NOMO-1 treated with dmso at 0.1 percent for 144 hours (cell line): ENCODE measurements at regions not wholly inside any gene's neighbourhood (a gene's known extent, or its start where the extent isn't known, plus 50 kb on each side); places are given as distances from the start of the nearest gene placed in this dataset.
"Not testable (repeated sequence)": the region's sequence is repeated elsewhere in the genome, so short reads cannot be mapped to it uniquely, and the experiment has no call there.

Experiments used
- DNase-seq: peaks from one replicate; lab custom pipeline; 2025; ENCODE audit not compliant: unreplicated experiment; lab: John Stamatoyannopoulos, UW

DNA sequence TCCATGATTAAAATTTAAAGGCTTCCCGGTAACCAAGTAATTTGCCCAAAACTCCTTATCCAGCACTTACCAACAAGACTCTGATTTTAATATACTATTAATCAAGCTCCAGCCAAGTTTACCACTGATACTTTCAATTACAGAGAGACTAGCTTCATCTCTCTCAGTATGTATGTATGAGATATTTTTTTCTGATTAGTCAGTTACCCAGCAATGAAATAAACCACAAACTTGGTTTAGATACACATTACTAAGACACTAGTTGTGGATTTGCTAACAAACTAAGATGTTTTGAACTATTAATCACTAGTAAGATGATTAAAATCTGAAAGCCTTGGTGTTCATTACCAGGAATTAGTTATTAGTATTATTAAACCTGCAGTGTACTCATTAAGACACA lies 1272.2 kb upstream of the ACVR2A start:
- no peak for DNase-seq

GRCh38 chr2:146561996-146562395 lies 1282.8 kb upstream of the ACVR2A start:
- no peak for DNase-seq

DNA sequence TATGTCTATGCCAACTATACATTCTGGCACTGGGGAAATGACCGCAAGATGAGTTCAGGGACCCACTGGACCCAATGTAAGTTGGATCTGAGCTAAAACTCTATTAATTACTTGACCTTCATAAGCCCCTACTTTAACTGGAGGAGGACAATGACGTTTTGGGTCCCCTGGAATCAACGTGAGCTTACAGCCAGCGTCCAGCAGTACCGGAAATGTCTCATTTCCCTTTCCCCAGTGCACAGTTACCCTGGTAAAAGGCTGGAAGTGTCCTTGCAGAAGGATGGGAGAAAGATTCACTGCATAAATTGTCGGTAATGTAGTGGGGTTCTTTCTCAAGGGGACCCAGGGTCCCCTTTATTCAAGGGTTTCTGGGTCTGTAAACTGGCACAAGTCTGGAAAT lies 1297.6 kb upstream of the ACVR2A start:
- DNase-seq = no peak

DNA sequence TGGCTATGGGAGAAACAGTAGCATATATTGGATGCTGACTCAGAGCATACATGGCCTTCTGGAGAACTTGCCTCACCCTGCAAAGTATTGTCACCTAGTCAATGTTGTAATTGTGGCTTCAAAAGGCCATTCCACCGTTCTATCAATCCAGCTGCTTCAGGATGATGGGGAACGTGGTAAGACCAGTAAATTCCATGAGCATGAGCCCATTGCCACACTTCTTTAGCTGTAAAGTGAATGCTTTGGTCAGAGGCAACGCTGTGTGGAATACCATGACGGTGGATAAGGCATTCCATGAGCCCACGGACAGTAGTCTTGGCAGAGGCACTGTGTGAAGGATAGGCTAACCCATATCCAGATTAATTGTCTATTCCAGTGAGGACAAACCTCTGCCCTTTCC lies 1300.1 kb upstream of the ACVR2A start:
- DNase-seq = no peak

DNA sequence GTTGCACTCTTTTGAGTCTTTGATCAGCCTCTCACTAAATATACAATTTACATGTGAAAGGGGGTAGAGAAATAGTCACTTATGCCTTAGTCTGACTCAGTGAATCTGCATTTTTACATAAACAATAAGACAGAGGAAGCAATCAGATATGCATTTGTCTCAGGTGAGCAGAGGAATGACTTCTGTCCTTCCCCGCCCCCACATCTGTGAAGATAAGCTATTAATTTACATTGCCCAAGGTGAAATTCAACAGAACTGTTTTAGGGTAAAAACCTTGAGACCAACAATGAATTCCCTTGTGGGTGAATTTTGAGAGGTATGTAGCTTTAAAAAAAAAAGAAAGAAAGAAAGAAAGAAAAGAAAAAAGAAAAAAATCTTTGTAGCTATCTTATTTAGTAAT lies 1302.9 kb upstream of the ACVR2A start:
- no peak for DNase-seq

DNA sequence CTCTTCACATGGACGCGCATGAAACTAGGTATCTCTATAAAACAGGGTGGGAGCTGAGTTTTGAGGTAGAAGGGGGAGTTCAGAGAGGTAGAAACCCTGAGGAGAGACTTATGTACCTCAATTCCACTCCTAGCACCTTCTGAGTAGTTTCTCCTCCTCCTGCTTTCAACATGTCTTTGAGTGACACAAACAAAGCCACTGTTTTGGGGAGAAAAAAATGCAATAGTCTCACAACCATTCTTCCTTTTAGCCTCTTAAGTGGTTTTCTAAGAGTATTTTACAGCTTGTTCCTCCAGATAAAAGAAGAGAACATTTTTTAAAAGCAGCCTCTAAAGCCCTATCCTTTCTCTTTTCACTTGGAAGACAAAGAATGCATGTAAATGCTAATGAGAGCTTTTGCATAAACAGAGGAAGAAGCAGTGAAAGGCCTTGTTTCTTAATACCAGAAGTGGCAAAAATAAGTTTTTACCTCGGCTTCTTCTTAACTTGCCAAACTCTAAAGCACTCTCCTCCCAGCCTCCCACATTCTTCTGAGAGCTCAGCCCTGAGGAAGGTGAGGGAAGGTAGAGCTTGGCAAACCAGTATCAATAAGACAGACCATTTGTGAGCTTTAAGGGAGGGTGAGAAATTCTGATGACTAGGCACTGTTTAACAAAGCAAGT lies 1304.4 kb upstream of the ACVR2A start:
- DNase-seq = no peak

DNA sequence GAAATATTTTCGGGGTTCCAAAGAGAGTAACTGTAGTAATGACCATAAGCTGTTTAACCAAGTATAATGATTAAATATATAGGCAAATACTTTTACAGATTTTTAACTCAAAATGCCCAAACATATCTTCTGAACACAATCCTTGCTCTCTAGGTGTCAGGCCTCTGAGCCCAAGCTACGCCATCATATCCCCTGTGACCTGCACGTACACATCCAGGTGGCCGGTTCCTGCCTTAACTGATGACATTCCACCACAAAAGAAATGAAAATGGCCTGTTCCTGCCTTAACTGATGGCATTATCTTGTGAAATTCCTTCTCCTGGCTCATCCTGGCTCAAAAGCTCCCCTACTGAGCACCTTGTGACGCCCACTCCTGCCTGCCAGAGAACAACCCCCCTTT lies 1305.1 kb upstream of the ACVR2A start:
- DNase-seq = not testable (repeated sequence)

- DNase-seq = no peak
These were observed 1307.4 kb upstream of the ACVR2A start for GRCh38 chr2:146537477-146537876.

- no peak for DNase-seq
These were observed 1312.2 kb upstream of the ACVR2A start for GRCh38 chr2:146532509-146533147.

- DNase-seq = no peak
These were observed 1312.8 kb upstream of the ACVR2A start for GRCh38 chr2:146532009-146532408.

GRCh38 chr2:146530886-146531285 lies 1313.9 kb upstream of the ACVR2A start:
- no peak for DNase-seq

DNA sequence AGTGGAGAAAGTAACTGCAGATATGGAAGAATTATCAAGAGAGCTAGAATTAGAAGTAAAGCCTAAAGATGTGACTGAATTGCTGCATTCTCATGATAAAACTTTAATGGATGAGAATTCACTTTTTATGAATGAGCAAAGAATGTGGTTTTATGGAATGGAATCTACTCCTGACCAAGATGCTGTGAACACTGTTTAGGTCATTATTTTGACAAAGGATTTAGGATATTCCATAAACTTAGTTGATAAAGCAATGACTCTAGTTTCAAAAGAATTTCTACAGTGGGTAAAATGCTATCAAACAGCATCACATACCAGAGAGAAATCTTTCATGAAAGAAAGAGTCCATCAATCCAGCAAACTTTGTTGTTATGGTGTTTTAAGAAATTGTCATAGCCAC lies 1317.7 kb upstream of the ACVR2A start:
- DNase-seq = no peak

DNA sequence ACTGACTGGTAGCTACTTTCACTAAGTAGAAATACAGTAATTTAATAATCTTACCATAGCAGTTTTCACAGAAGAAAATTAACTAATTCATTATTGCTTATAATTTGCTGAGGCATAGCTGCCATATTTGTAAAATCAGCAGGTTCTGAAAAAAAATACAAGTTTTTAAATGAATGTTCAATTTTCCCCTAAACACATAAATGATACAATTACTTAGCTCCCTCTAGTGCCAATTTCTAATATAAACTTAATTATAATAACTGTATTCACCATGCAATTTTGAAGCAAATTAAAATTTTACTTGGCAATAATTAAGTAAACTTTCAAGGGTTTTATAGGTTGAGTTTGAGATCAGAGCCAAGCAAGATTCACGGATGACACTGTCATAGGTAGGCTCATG lies 1321.6 kb upstream of the ACVR2A start:
- DNase-seq = no peak

DNA sequence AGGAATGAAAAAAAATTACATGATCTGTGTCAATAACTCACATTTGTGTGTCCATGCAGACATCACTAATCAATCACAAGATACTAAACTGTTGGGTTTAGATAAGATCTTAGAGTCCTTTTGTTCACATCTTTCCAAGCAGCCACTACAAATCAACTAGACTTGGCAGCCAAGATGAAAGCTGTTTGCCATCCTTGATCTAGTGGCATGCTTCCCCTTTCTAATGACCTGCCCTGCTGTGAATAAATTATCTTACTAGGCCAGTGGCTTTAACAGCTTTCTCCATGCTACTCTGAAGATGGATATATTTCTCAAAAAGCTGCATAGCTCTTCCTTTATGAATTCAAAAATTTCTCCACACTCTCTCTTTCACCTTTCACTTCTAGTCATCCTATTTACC lies 1338.0 kb upstream of the ACVR2A start:
- DNase-seq = no peak

- no peak for DNase-seq
These were observed 1341.5 kb upstream of the ACVR2A start for GRCh38 chr2:146503366-146503765.

DNA sequence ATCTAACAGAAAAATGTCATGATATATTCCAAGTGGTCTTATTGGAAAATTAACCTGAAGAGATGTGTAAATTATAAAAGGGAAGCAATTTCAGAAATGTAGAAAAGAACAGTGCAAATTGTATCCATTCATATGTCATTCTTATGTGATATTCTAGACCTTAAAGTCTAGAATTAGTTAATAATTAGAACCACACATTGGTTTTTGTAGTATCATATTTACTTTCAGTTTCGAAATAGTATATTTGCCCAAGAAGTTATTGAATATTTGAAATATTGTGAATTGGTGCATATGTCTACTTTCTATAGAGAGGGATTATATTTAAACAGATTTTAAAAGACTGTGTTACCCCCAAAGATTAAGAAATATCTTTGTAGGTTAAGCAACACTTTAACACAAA lies 1348.6 kb upstream of the ACVR2A start:
- DNase-seq = no peak

- no peak for DNase-seq
These were observed 1355.4 kb upstream of the ACVR2A start for GRCh38 chr2:146489386-146489785.

DNA sequence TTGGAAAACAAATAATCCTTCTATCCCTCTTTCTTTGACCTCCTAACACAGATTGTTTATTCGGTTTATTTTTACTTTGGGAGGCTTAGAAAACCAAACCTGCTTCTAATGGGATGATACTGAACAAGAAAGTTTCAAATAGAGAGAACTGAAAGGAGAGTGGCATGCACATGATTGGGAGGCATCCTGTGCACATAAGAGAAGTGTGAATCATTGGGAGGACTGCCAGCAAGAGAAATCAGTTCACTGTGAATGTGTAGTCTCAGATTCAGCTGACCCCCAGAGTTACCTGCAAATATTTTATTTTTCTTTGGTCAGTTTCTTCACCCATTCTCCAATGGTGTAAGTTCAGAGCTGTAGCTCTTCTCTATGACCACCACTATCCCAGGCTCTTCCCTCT lies 1363.2 kb upstream of the ACVR2A start:
- DNase-seq = no peak

GRCh38 chr2:146477383-146477782 lies 1367.4 kb upstream of the ACVR2A start:
- no peak for DNase-seq

GRCh38 chr2:146468578-146468977 lies 1376.3 kb upstream of the ACVR2A start:
- no peak for DNase-seq

DNA sequence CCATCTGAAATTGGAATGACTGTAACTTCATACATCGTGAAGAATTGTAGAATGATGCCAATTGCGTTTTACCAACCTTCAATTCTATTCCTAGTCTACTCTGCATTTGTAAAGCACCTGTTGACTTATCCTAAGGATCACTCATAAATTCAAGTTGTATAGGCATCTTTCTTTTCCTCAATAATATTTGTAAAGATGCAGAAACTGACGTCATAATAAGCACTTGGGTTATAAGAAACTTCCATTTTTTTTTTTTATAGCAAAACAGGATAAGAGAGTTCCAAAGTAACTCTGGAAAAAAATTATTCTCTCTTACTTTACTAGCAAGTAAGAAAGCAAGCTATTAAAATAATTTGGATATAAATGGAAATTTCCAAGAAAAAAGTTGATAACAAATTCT lies 1377.4 kb upstream of the ACVR2A start:
- no peak for DNase-seq

- DNase-seq = no peak
These were observed 1379.4 kb upstream of the ACVR2A start for GRCh38 chr2:146465460-146465859.

GRCh38 chr2:146461068-146461467 lies 1383.8 kb upstream of the ACVR2A start:
- DNase-seq = no peak
